Skeletal muscle satellite cell (primary cell): ENCODE measurements at regions not wholly inside any gene's neighbourhood (a gene's known extent, or its start where the extent isn't known, plus 50 kb on each side); places are given as distances from the start of the nearest gene placed in this dataset.

Source experiments
- H3K27me3 ChIP-seq: 2 replicates; pipeline ENCODE4 v1.7.0; 2013; ENCODE audit warnings: low read length; ENCODE audit not compliant: control insufficient read depth, insufficient read depth
- H3K36me3 ChIP-seq: 2 replicates; pipeline ENCODE4 v1.7.0; 2013; ENCODE audit warnings: mild to moderate bottlenecking, control low read depth, low read length; ENCODE audit not compliant: insufficient read depth
- H3K4me1 ChIP-seq: 2 replicates; pipeline ENCODE4 v1.7.0; 2013; ENCODE audit warnings: low read length; ENCODE audit not compliant: control insufficient read depth, insufficient read depth
- H3K4me2 ChIP-seq: 2 replicates; pipeline ENCODE4 v1.7.0; 2013; ENCODE audit warnings: mild to moderate bottlenecking, low read length
- H3K4me3 ChIP-seq: 2 replicates; pipeline ENCODE4 v1.7.0; 2013; ENCODE audit warnings: low read length
- H3K9ac ChIP-seq: 2 replicates; pipeline ENCODE4 v1.7.0; 2013; ENCODE audit warnings: mild to moderate bottlenecking, low read depth, low read length, moderate library complexity
- H3K9me3 ChIP-seq: replicated peaks from 2 replicates; pipeline ENCODE4 v1.7.0; 2013; ENCODE audit warnings: mild to moderate bottlenecking, control low read depth, low read length

- Histone ChIP-seq H3K9ac (no peak overlapping the region), H3K4me1 (no peaks in the 10 kb centered on the region), H3K27me3 (no peaks in the 10 kb centered on the region), H3K4me2 (no peak overlapping the region), H3K9me3 (no peaks in the 10 kb centered on the region), H3K4me3 (no peak overlapping the region), H3K36me3 (no peaks in the 10 kb centered on the region)
Observed at GRCh38 chr21:14766241-14766640, 220.1 kb upstream of the SAMSN1 start.

GRCh38 chr21:14763695-14764064, 217.6 kb upstream of the SAMSN1 start:
- Histone ChIP-seq H3K4me1 (no peaks in the 10 kb centered on the region), H3K9ac (no peak overlapping the region), H3K4me3 (no peak overlapping the region)

GRCh38 chr21:14762734-14763694, 216.9 kb upstream of the SAMSN1 start:
- Histone ChIP-seq H3K36me3 (no peaks in the 10 kb centered on the region), H3K9me3 (no peaks in the 10 kb centered on the region), H3K4me2 (no peak overlapping the region), H3K9ac (no peak overlapping the region), H3K27me3 (no peaks in the 10 kb centered on the region), H3K4me3 (no peak overlapping the region), H3K4me1 (no peaks in the 10 kb centered on the region)

More at GRCh38 chr21:14763695-14764064, 217.6 kb upstream of the SAMSN1 start:
- Histone ChIP-seq H3K36me3 (no peaks in the 10 kb centered on the region), H3K27me3 (no peaks in the 10 kb centered on the region), H3K9me3 (no peaks in the 10 kb centered on the region), H3K4me2 (no peak overlapping the region)

- no peaks in the 10 kb centered on the region for H3K9me3 ChIP-seq
- no peak overlapping the region for H3K9ac ChIP-seq
- no peak overlapping the region for H3K4me3 ChIP-seq
- H3K4me2 ChIP-seq, result no peak overlapping the region
- H3K27me3 ChIP-seq, result no peaks in the 10 kb centered on the region
- H3K36me3 ChIP-seq, result no peaks in the 10 kb centered on the region
- no peaks in the 10 kb centered on the region for H3K4me1 ChIP-seq
Observed at GRCh38 chr21:14762327-14762726, 216.2 kb upstream of the SAMSN1 start.

GRCh38 chr21:14759285-14759684, 213.2 kb upstream of the SAMSN1 start:
- no peaks in the 10 kb centered on the region for H3K27me3 ChIP-seq
- no peak overlapping the region for H3K4me3 ChIP-seq
- no peaks in the 10 kb centered on the region for H3K4me1 ChIP-seq
- H3K36me3 ChIP-seq, result no peaks in the 10 kb centered on the region
- no peak overlapping the region for H3K9ac ChIP-seq
- H3K9me3 ChIP-seq, result no peaks in the 10 kb centered on the region
- no peak overlapping the region for H3K4me2 ChIP-seq

- Histone ChIP-seq H3K9me3 (no peaks in the 10 kb centered on the region), H3K4me3 (no peak overlapping the region), H3K4me2 (no peak overlapping the region), H3K9ac (no peak overlapping the region), H3K4me1 (no peaks in the 10 kb centered on the region), H3K36me3 (no peaks in the 10 kb centered on the region), H3K27me3 (no peaks in the 10 kb centered on the region)
Observed at GRCh38 chr21:14758849-14759248, 212.7 kb upstream of the SAMSN1 start.

- Histone ChIP-seq H3K36me3 (no peaks in the 10 kb centered on the region), H3K4me3 (no peak overlapping the region), H3K4me1 (no peaks in the 10 kb centered on the region), H3K9ac (no peak overlapping the region), H3K27me3 (no peaks in the 10 kb centered on the region), H3K4me2 (no peak overlapping the region), H3K9me3 (no peaks in the 10 kb centered on the region)
Observed at GRCh38 chr21:14757533-14758327, 211.6 kb upstream of the SAMSN1 start.

GRCh38 chr21:14755086-14755485, 209.0 kb upstream of the SAMSN1 start:
- Histone ChIP-seq H3K36me3 (no peaks in the 10 kb centered on the region), H3K9me3 (no peaks in the 10 kb centered on the region), H3K4me3 (no peak overlapping the region), H3K9ac (no peak overlapping the region), H3K4me2 (no peak overlapping the region), H3K27me3 (no peaks in the 10 kb centered on the region), H3K4me1 (no peaks in the 10 kb centered on the region)

- no peak overlapping the region for H3K4me3 ChIP-seq
- H3K36me3 ChIP-seq, result no peaks in the 10 kb centered on the region
- peaks cover 2% of the 10 kb centered on the region for H3K27me3 ChIP-seq
- H3K4me1 ChIP-seq, result no peaks in the 10 kb centered on the region
- H3K4me2 ChIP-seq, result no peak overlapping the region
- H3K9ac ChIP-seq, result no peak overlapping the region
- no peaks in the 10 kb centered on the region for H3K9me3 ChIP-seq
Observed at GRCh38 chr21:14754682-14755081, 208.6 kb upstream of the SAMSN1 start.

GRCh38 chr21:14754259-14754604, 208.1 kb upstream of the SAMSN1 start:
- no peaks in the 10 kb centered on the region for H3K4me1 ChIP-seq
- H3K4me2 ChIP-seq, result no peak overlapping the region
- H3K36me3 ChIP-seq, result no peaks in the 10 kb centered on the region
- H3K9me3 ChIP-seq, result no peaks in the 10 kb centered on the region
- H3K27me3 ChIP-seq, result peaks cover 2% of the 10 kb centered on the region
- no peak overlapping the region for H3K9ac ChIP-seq
- H3K4me3 ChIP-seq, result no peak overlapping the region

- no peak overlapping the region for H3K4me2 ChIP-seq
- H3K27me3 ChIP-seq, result peaks cover 2% of the 10 kb centered on the region
- H3K9me3 ChIP-seq, result no peaks in the 10 kb centered on the region
- H3K4me3 ChIP-seq, result no peak overlapping the region
- no peaks in the 10 kb centered on the region for H3K36me3 ChIP-seq
- H3K4me1 ChIP-seq, result no peaks in the 10 kb centered on the region
- no peak overlapping the region for H3K9ac ChIP-seq
Observed at GRCh38 chr21:14753466-14754258, 207.5 kb upstream of the SAMSN1 start.
